HepG2 (cell line): ENCODE measurements at regions not wholly inside any gene's neighbourhood (a gene's known extent, or its start where the extent isn't known, plus 50 kb on each side); places are given as distances from the start of the nearest gene placed in this dataset.

Experiments
- ATAC-seq: fragments of 200-7000 bp; cut with Tn5 transposase; 3 replicates; pipeline ENCODE4 v1.9.1; 2020; ENCODE audit warnings: mild to moderate bottlenecking, moderate library complexity
- BruUV-seq: library from RNA; stranded (reverse); fragments of 400-500 nt; replicated peaks from 2 replicates; lab custom pipeline; 2021; lab: Mats Ljungman, UMichigan
- CTCF ChIA-PET: fragments of 300-600 bp; formaldehyde crosslinking; extraction: SDS; loops from one replicate; lab custom pipeline; 2021; ENCODE audit warnings: low total read pairs, inconsistent platforms, low intra/inter-chr PET ratio; lab: Yijun Ruan, JAX
- POLR2A ChIA-PET: fragments of 350-600 bp; sonication (Branson Sonifier 250); formaldehyde crosslinking; loops from one replicate; lab custom pipeline; 2020; ENCODE audit warnings: antibody characterized with exemption, inconsistent platforms; lab: Yijun Ruan, JAX
- DNase-seq: peaks from one replicate; pipeline ENCODE4 v3.0.0-alpha.2; 2015; ENCODE audit warnings: low spot score
- FAIRE-seq: peaks from 3 replicates; lab custom pipeline; 2011; peaks lifted over from hg19 to GRCh38; lab: Jason Lieb, UNC
- H2AFZ ChIP-seq: one replicate; pipeline ENCODE4 v1.6.1; 2011; ENCODE audit warnings: low read length, inconsistent platforms
- H3K27ac ChIP-seq: fragments of 300-600 bp; 3 replicates; pipeline ENCODE4 v1.8.0; 2011; ENCODE audit warnings: mixed run types, mild to moderate bottlenecking, mixed read lengths, low read length, inconsistent platforms; ENCODE audit not compliant: insufficient read depth; ENCODE audit errors: extremely low read length
- H3K27me3 ChIP-seq, 2 experiments: fragments of 200-600 bp in 1 of 2; 2 replicates in 1 of 2; 3 replicates in 1 of 2; pipeline versions ENCODE4 v1.6.0 to v1.8.0; 2011; ENCODE audit warnings: low read length in 2 of 2, mild to moderate bottlenecking in 2 of 2, moderate library complexity in 2 of 2, inconsistent platforms in 1 of 2; ENCODE audit not compliant: insufficient read depth in 2 of 2, control insufficient read depth in 1 of 2
- H3K36me3 ChIP-seq, 2 experiments: fragments of 200-600 bp in 1 of 2; replicated peaks in 1 of 2; 2 replicates in 1 of 2; 3 replicates in 1 of 2; pipeline versions ENCODE4 v1.5.1 to v1.8.0; 2011; ENCODE audit warnings: low read length in 2 of 2, inconsistent platforms in 1 of 2; ENCODE audit not compliant: insufficient read depth in 2 of 2, control insufficient read depth in 1 of 2
- H3K4me1 ChIP-seq: 2 replicates; pipeline ENCODE4 v1.5.1; 2012; ENCODE audit warnings: low read length, inconsistent platforms; ENCODE audit not compliant: insufficient read depth
- H3K4me2 ChIP-seq: 2 replicates; pipeline ENCODE4 v1.6.0; 2011; ENCODE audit warnings: low read depth, low read length, inconsistent platforms
- H3K4me3 ChIP-seq, 3 experiments: fragments of 200-600 bp in 1 of 3; sonication (generic), shearing (Covaris generic) in 1 of 3; replicated peaks in 1 of 3; 2 replicates each; pipeline ENCODE4 v1.5.1; 2011 to 2016; ENCODE audit warnings: low read length in 3 of 3, inconsistent platforms in 2 of 3, low read depth in 2 of 3, mild to moderate bottlenecking in 2 of 3, control low read depth in 1 of 3, mixed read lengths in 1 of 3; ENCODE audit not compliant: insufficient read depth in 1 of 3
- H3K79me2 ChIP-seq: one replicate; pipeline ENCODE4 v1.6.1; 2011; ENCODE audit warnings: low read length, inconsistent platforms; ENCODE audit not compliant: insufficient read depth
- H3K9ac ChIP-seq: 2 replicates; pipeline ENCODE4 v1.6.0; 2011; ENCODE audit warnings: mild to moderate bottlenecking, low read depth, low read length, inconsistent platforms; ENCODE audit not compliant: insufficient read depth
- H3K9me3 ChIP-seq: 2 replicates; pipeline ENCODE4 v1.5.1; 2012; ENCODE audit warnings: mild to moderate bottlenecking, low read length
- H4K20me1 ChIP-seq: 2 replicates; pipeline ENCODE4 v1.6.0; 2011; ENCODE audit warnings: inconsistent platforms, mild to moderate bottlenecking, low read length, moderate library complexity; ENCODE audit not compliant: insufficient read depth
- CEBPZ ChIP-seq: IDR thresholded peaks from 2 replicates; pipeline ENCODE4 v1.6.1; 2012; ENCODE audit warnings: low read length, improper control_type of control experiment
- FOXK2 ChIP-seq: fragments of 450-650 bp; IDR thresholded peaks from 2 replicates; pipeline ENCODE4 v1.6.1; 2016
- NFE2L1 ChIP-seq: sonication (generic); formaldehyde crosslinking; IDR thresholded peaks from 2 replicates; pipeline ENCODE4 v1.4.0; 2020; ENCODE audit warnings: missing genetic modification reagents, mild to moderate bottlenecking, borderline replicate concordance
- PLRG1 ChIP-seq: fragments of 450-650 bp; conservative IDR thresholded peaks from 2 replicates; pipeline ENCODE4 v1.6.1; 2016
- RARA ChIP-seq: IDR thresholded peaks from 2 replicates; pipeline ENCODE4 v1.6.1; 2016; ENCODE audit warnings: missing genetic modification reagents, missing compliant biosample characterization
- RFXAP ChIP-seq: sonication (generic); formaldehyde crosslinking; IDR thresholded peaks from 2 replicates; pipeline ENCODE4 v1.4.0; 2020; ENCODE audit warnings: missing genetic modification reagents, borderline replicate concordance
- SETDB1 ChIP-seq: sonication (generic); formaldehyde crosslinking; IDR thresholded peaks from 2 replicates; pipeline ENCODE4 v1.5.1; 2020; ENCODE audit warnings: missing genetic modification reagents, mild to moderate bottlenecking, borderline replicate concordance
- TERF1 ChIP-seq: sonication (generic); formaldehyde crosslinking; IDR thresholded peaks from 2 replicates; pipeline ENCODE4 v1.8.0; 2022; ENCODE audit warnings: mild to moderate bottlenecking, missing genetic modification reagents, moderate library complexity
- YEATS2 ChIP-seq: sonication (generic); formaldehyde crosslinking; IDR thresholded peaks from 2 replicates; pipeline ENCODE4 v1.4.0; 2020; ENCODE audit warnings: missing genetic modification reagents, borderline replicate concordance
- ZNF713 ChIP-seq: sonication (generic); formaldehyde crosslinking; IDR thresholded peaks from 2 replicates; pipeline ENCODE4 v1.4.0; 2020; ENCODE audit warnings: mild to moderate bottlenecking, missing genetic modification reagents
- ZNF883 ChIP-seq: sonication (generic); formaldehyde crosslinking; IDR thresholded peaks from 2 replicates; pipeline ENCODE4 v1.5.1; 2020; ENCODE audit warnings: mild to moderate bottlenecking, missing genetic modification reagents; ENCODE audit errors: not compliant biosample characterization
- WGBS: methylation state at CpG from one replicate; pipeline ENCODE4 v1.1.6; 2017; ENCODE audit warnings: low lambda C conversion rate; 5-methylcytosine and 5-hydroxymethylcytosine counted together
- in situ Hi-C: cut with HindIII; loops from 2 replicates; pipeline ENCODE4 v1.10.0; 2017; ENCODE audit warnings: low pct_unique_long_range_greater_than_20kb; ENCODE audit not compliant: extremely low pct_ligation_motif_present
- intact Hi-C: fragments of 100-400 bp; cut with micrococcal nuclease; formaldehyde crosslinking; loops from one replicate; pipeline ENCODE4 v1.10.0; 2022; ENCODE audit not compliant: unreplicated experiment
- TF ChIP-seq, protein P1 (sequence below): fragments of 450-650 bp; IDR thresholded peaks from 2 replicates; pipeline ENCODE4 v1.6.1; 2017

GRCh38 chr9:16030528-16031185, 477.8 kb downstream of the CCDC171 start (continued):
- TF ChIP-seq CEBPZ = no peak

DNA sequence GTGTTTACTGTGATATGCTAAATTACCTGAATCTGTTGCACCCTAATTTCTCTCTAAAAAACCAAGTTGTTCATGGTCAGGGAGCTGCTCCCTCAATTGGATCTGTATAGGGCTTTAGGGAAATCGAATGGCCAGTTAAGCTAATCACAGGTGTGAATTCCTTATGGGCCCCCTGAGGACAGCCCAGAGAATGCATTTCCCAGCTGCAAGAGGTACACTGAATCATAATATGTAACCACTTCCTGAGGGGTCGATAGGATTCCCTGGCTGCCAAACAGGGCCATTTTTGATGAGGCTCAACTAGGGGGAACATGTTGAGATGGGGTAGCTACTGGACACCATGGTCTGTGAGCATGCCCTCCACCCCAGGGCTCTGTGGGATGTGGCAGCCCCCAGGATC, 478.6 kb downstream of the CCDC171 start:
- CTCF ChIA-PET = no interaction called here
- no peaks in the 10 kb centered on the region for H3K79me2 ChIP-seq
- in situ Hi-C loops (no loop called here), intact Hi-C loops (loop anchor here (10.0 kb wide), 1 partner anchor 157 kb away; no protein-coding TSS in a partner anchor)
- no peaks in the 10 kb centered on the region for H3K4me1 ChIP-seq
- no peak for DNase-seq
- TF ChIP-seq TERF1 (CRISPR knock-in tag) (no peak), PLRG1 (no peak), SETDB1 (CRISPR knock-in tag) (no peak), FOXK2 (no peak), ZNF713 (no peak), RFXAP (CRISPR knock-in tag) (no peak), YEATS2 (CRISPR knock-in tag) (no peak), RARA (CRISPR knock-in tag) (no peak), NFE2L1 (CRISPR knock-in tag) (no peak), ZNF883 (no peak)
- TF ChIP-seq, protein P1, sequence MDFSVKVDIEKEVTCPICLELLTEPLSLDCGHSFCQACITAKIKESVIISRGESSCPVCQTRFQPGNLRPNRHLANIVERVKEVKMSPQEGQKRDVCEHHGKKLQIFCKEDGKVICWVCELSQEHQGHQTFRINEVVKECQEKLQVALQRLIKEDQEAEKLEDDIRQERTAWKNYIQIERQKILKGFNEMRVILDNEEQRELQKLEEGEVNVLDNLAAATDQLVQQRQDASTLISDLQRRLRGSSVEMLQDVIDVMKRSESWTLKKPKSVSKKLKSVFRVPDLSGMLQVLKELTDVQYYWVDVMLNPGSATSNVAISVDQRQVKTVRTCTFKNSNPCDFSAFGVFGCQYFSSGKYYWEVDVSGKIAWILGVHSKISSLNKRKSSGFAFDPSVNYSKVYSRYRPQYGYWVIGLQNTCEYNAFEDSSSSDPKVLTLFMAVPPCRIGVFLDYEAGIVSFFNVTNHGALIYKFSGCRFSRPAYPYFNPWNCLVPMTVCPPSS = no peak
- no peaks in the 10 kb centered on the region for H4K20me1 ChIP-seq
- no TSS peak for BruUV-seq
- no peak for FAIRE-seq
- no peaks in the 10 kb centered on the region for H3K9me3 ChIP-seq
- no peak overlapping the region for H3K27ac ChIP-seq
- no peak overlapping the region for H2AFZ ChIP-seq
- H3K4me2 ChIP-seq = no peak overlapping the region
- no peak overlapping the region for H3K4me3 ChIP-seq
- no peak overlapping the region for H3K9ac ChIP-seq
- H3K27me3 ChIP-seq = no peaks in the 10 kb centered on the region
- WGBS = 0% methylated on average over 1 of the region's 2 CpGs
- no peak for ATAC-seq
- no peaks in the 10 kb centered on the region for H3K36me3 ChIP-seq
- POLR2A ChIA-PET = no interaction called here
